Fibroblast of lung (primary cell): ENCODE measurements at regions not wholly inside any gene's neighbourhood (a gene's known extent, or its start where the extent isn't known, plus 50 kb on each side); places are given as distances from the start of the nearest gene placed in this dataset.

Experiments
- DNase-seq, 2 donors: peaks; one replicate each; pipeline versions ENCODE4 v3.0.0 to v3.0.0-alpha.2; 2010; ENCODE audit warnings: low read depth in 2 of 2
- H2AFZ ChIP-seq: 2 replicates; pipeline ENCODE4 v1.5.1; 2012; ENCODE audit warnings: low read length, control low read depth, inconsistent platforms
- H3K27ac ChIP-seq: 2 replicates; pipeline ENCODE4 v1.5.1; 2011; ENCODE audit warnings: low read length, control low read depth; ENCODE audit not compliant: insufficient read depth
- H3K27me3 ChIP-seq: 2 replicates; pipeline ENCODE4 v1.5.1; 2011; ENCODE audit warnings: mild to moderate bottlenecking, low read length; ENCODE audit not compliant: control insufficient read depth, insufficient read depth
- H3K36me3 ChIP-seq: 2 replicates; pipeline ENCODE4 v1.5.1; 2011; ENCODE audit warnings: low read length; ENCODE audit not compliant: control insufficient read depth, insufficient read depth
- H3K4me1 ChIP-seq: 2 replicates; pipeline ENCODE4 v1.5.1; 2011; ENCODE audit warnings: low read length; ENCODE audit not compliant: control insufficient read depth, insufficient read depth; ENCODE audit errors: extremely low read depth
- H3K4me2 ChIP-seq: 2 replicates; pipeline ENCODE4 v1.5.1; 2011; ENCODE audit warnings: low read length, control low read depth; ENCODE audit not compliant: insufficient read depth; ENCODE audit errors: extremely low read depth
- H3K4me3 ChIP-seq, 4 experiments: fragments of 200-600 bp in 1 of 4; sonication (generic) in 1 of 4; replicated peaks in 1 of 4; 2 replicates each; pipeline ENCODE4 v1.5.1; 2011 to 2016; ENCODE audit warnings: low read length in 4 of 4, low read depth in 3 of 4, mild to moderate bottlenecking in 3 of 4, control low read depth in 2 of 4, inconsistent platforms in 1 of 4, mixed read lengths in 1 of 4; ENCODE audit not compliant: insufficient read depth in 1 of 4; ENCODE audit errors: control extremely low read depth in 1 of 4
- H3K79me2 ChIP-seq: 2 replicates; pipeline ENCODE4 v1.5.1; 2012; ENCODE audit warnings: mild to moderate bottlenecking, low read length, inconsistent platforms; ENCODE audit not compliant: control insufficient read depth, insufficient read depth
- H3K9ac ChIP-seq: 2 replicates; pipeline ENCODE4 v1.5.1; 2011; ENCODE audit warnings: mild to moderate bottlenecking, low read length, control low read depth; ENCODE audit not compliant: insufficient read depth
- H3K9me3 ChIP-seq: 2 replicates; pipeline ENCODE4 v1.5.1; 2012; ENCODE audit warnings: low read depth, low read length; ENCODE audit not compliant: control insufficient read depth, insufficient read depth
- H4K20me1 ChIP-seq: 2 replicates; pipeline ENCODE4 v1.5.1; 2011; ENCODE audit warnings: low read length; ENCODE audit not compliant: control insufficient read depth, insufficient read depth; ENCODE audit errors: extremely low read depth
- EZH2 ChIP-seq: IDR thresholded peaks from 2 replicates; pipeline ENCODE4 v1.5.1; 2012; ENCODE audit warnings: low read length, control low read depth, mild to moderate bottlenecking; ENCODE audit errors: missing control alignments
- TF ChIP-seq, protein P1 (sequence below), 2 donors: IDR thresholded peaks in 1 of 2; conservative IDR thresholded peaks in 1 of 2; 1 replicate in 1 of 2; 2 replicates in 1 of 2; pipeline ENCODE4 v1.5.1; 2011 to 2012; ENCODE audit warnings: low read length in 2 of 2, control low read depth in 1 of 2, inconsistent platforms in 1 of 2, low read depth in 1 of 2, mild to moderate bottlenecking in 1 of 2

DNA sequence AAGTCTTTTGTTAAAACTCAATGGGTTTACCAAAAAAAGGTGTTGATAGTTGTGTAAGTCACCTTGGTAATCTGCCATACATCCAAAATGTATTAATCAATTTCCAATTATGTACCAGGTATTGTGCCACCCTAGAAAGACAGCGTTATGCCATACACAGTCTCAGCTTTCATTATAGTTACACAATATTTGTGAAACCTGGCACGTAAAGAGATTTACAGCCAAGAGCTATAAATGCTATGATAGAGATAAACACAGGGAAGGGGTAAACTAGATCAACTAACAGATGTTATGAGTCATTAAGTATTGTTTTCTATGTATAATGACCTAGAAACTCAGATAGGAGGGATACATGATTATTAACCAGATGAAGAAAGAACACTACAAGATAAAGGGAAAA is 725.6 kb upstream of the SLITRK5 start:
- Histone ChIP-seq H2AFZ (no peak overlapping the region), H4K20me1 (no peaks in the 10 kb centered on the region), H3K27me3 (no peaks in the 10 kb centered on the region), H3K4me1 (no peaks in the 10 kb centered on the region), H3K4me2 (no peak overlapping the region), H3K36me3 (no peaks in the 10 kb centered on the region), H3K9me3 (no peaks in the 10 kb centered on the region), H3K9ac (no peak overlapping the region), H3K79me2 (no peaks in the 10 kb centered on the region), H3K27ac (no peak overlapping the region), H3K4me3 (no peak overlapping the region)
- TF ChIP-seq EZH2: no peak
- TF ChIP-seq, protein P1, sequence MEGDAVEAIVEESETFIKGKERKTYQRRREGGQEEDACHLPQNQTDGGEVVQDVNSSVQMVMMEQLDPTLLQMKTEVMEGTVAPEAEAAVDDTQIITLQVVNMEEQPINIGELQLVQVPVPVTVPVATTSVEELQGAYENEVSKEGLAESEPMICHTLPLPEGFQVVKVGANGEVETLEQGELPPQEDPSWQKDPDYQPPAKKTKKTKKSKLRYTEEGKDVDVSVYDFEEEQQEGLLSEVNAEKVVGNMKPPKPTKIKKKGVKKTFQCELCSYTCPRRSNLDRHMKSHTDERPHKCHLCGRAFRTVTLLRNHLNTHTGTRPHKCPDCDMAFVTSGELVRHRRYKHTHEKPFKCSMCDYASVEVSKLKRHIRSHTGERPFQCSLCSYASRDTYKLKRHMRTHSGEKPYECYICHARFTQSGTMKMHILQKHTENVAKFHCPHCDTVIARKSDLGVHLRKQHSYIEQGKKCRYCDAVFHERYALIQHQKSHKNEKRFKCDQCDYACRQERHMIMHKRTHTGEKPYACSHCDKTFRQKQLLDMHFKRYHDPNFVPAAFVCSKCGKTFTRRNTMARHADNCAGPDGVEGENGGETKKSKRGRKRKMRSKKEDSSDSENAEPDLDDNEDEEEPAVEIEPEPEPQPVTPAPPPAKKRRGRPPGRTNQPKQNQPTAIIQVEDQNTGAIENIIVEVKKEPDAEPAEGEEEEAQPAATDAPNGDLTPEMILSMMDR (conservative IDR thresholded peaks at IDR 0.05 in 1 of 2, IDR thresholded peaks at IDR 0.05 in 1 of 2; ENCODE audit: low read depth in 1 of 2, low read length in 2 of 2): no peak
- DNase-seq: no peak

DNA sequence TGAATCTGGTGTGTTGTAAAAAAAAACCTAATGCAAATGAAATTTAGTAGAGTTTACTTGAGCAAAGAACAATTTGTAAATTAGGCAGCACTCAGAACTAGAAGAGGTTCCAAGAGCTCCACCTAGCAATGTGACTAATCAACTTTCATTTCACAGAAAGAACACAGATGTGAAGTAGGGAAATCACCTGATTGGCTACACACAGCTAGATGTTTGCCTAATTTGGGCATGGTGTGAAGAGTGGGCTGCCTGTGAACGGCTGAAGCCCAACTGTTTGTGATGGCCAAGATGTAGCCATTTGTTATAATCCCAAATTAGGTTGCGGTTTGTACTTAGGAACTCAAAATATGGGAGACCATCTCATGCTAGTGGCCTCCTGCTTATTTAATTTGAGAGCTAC is 724.4 kb upstream of the SLITRK5 start:
- TF ChIP-seq, protein P1 (conservative IDR thresholded peaks at IDR 0.05 in 1 of 2, IDR thresholded peaks at IDR 0.05 in 1 of 2; ENCODE audit: low read depth in 1 of 2, low read length in 2 of 2): no peak
- TF ChIP-seq EZH2: no peak
- Histone ChIP-seq H3K9me3 (no peaks in the 10 kb centered on the region), H3K4me3 (no peak overlapping the region)

DNA sequence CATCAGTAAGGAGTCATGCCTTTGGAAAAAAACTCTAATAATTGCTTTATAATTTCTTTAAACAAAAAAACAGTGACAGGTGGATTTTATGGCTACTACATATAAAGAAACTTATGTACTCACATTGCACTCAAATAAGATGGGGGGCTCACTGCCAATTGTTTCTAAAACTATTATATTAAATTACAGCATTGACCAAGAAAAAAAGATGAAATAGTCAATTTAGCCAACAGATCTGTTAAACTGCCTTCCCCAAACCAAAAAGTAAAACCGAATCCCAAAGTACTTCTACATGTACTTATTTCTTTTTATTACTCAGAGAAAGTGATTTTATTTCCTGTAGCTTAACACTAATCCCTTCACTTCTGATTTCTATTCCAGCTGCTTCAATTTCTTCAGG is 716.8 kb upstream of the SLITRK5 start:
- no peaks in the 10 kb centered on the region for H3K27me3 ChIP-seq
- no peaks in the 10 kb centered on the region for H4K20me1 ChIP-seq
- H3K4me3 ChIP-seq: no peak overlapping the region
- no peaks in the 10 kb centered on the region for H3K4me1 ChIP-seq
- H3K9ac ChIP-seq: no peak overlapping the region
- DNase-seq: no peak
- H3K36me3 ChIP-seq: no peaks in the 10 kb centered on the region
- no peak overlapping the region for H3K4me2 ChIP-seq
- no peak overlapping the region for H2AFZ ChIP-seq
- no peaks in the 10 kb centered on the region for H3K9me3 ChIP-seq
- no peaks in the 10 kb centered on the region for H3K79me2 ChIP-seq
- H3K27ac ChIP-seq: no peak overlapping the region
- TF ChIP-seq, protein P1 (conservative IDR thresholded peaks at IDR 0.05 in 1 of 2, IDR thresholded peaks at IDR 0.05 in 1 of 2; ENCODE audit: low read depth in 1 of 2, low read length in 2 of 2): no peak
- no peak for TF ChIP-seq EZH2

More for the DNA sequence above, 724.4 kb upstream of the SLITRK5 start:
- no peaks in the 10 kb centered on the region for H4K20me1 ChIP-seq
- no peak overlapping the region for H2AFZ ChIP-seq
- no peak overlapping the region for H3K9ac ChIP-seq
- H3K4me1 ChIP-seq: no peaks in the 10 kb centered on the region
- DNase-seq: no peak
- H3K27ac ChIP-seq: no peak overlapping the region
- H3K79me2 ChIP-seq: no peaks in the 10 kb centered on the region
- no peaks in the 10 kb centered on the region for H3K36me3 ChIP-seq
- no peaks in the 10 kb centered on the region for H3K27me3 ChIP-seq
- no peak overlapping the region for H3K4me2 ChIP-seq
